ENCODE measurements at regions not wholly inside any gene's neighbourhood (a gene's known extent, or its start where the extent isn't known, plus 50 kb on each side); places are given as distances from the start of the nearest gene placed in this dataset.

GRCh38 chr5:143896966-143897365 lies 85.0 kb downstream of the HMHB1 start:
- DNase-seq (ENCODE audit: insufficient read length, low spot score): no peak
- no peak for FAIRE-seq
- TF ChIP-seq SPI1 (IDR thresholded peaks at IDR 0.05; ENCODE audit: low read depth, low read length) (no peak), POLR2A (IDR thresholded peaks at IDR 0.05; ENCODE audit: low read depth, low read length) (no peak), POU2F2 (IDR thresholded peaks at IDR 0.05; ENCODE audit: low read depth, low read length) (no peak), PAX5 (IDR thresholded peaks at IDR 0.05; ENCODE audit: insufficient read depth, low read length, severe bottlenecking) (no peak), POLR2AphosphoS5 (IDR thresholded peaks at IDR 0.05; ENCODE audit: low read depth, low read length) (no peak), TAF1 (IDR thresholded peaks at IDR 0.05; ENCODE audit: low read depth, low read length) (no peak)

- DNase-seq (ENCODE audit: insufficient read length, low spot score) (no peak), FAIRE-seq (no peak)
- TF ChIP-seq POLR2AphosphoS5 (IDR thresholded peaks at IDR 0.05; ENCODE audit: low read depth, low read length) (no peak), SPI1 (IDR thresholded peaks at IDR 0.05; ENCODE audit: low read depth, low read length) (no peak), POU2F2 (IDR thresholded peaks at IDR 0.05; ENCODE audit: low read depth, low read length) (no peak), POLR2A (IDR thresholded peaks at IDR 0.05; ENCODE audit: low read depth, low read length) (no peak), TAF1 (IDR thresholded peaks at IDR 0.05; ENCODE audit: low read depth, low read length) (no peak), PAX5 (IDR thresholded peaks at IDR 0.05; ENCODE audit: insufficient read depth, low read length, severe bottlenecking) (no peak)
These were observed 86.4 kb downstream of the HMHB1 start for GRCh38 chr5:143898381-143898780.

GRCh38 chr5:143898916-143899591 lies 87.1 kb downstream of the HMHB1 start:
- no peak for TF ChIP-seq PAX5 (IDR thresholded peaks at IDR 0.05; ENCODE audit: insufficient read depth, low read length, severe bottlenecking)
- TF ChIP-seq SPI1 (IDR thresholded peaks at IDR 0.05; ENCODE audit: low read depth, low read length): no peak
- TF ChIP-seq POLR2AphosphoS5 (IDR thresholded peaks at IDR 0.05; ENCODE audit: low read depth, low read length): no peak
- no peak for TF ChIP-seq TAF1 (IDR thresholded peaks at IDR 0.05; ENCODE audit: low read depth, low read length)
- no peak for TF ChIP-seq POU2F2 (IDR thresholded peaks at IDR 0.05; ENCODE audit: low read depth, low read length)
- no peak for TF ChIP-seq POLR2A (IDR thresholded peaks at IDR 0.05; ENCODE audit: low read depth, low read length)
- DNase-seq (ENCODE audit: insufficient read length, low spot score): no peak
- no peak for FAIRE-seq

GRCh38 chr5:143908959-143909358 lies 97.0 kb downstream of the HMHB1 start:
- TF ChIP-seq POLR2A (IDR thresholded peaks at IDR 0.05; ENCODE audit: low read depth, low read length): no peak
- no peak for TF ChIP-seq PAX5 (IDR thresholded peaks at IDR 0.05; ENCODE audit: insufficient read depth, low read length, severe bottlenecking)
- TF ChIP-seq POU2F2 (IDR thresholded peaks at IDR 0.05; ENCODE audit: low read depth, low read length): no peak
- TF ChIP-seq TAF1 (IDR thresholded peaks at IDR 0.05; ENCODE audit: low read depth, low read length): no peak
- no peak for TF ChIP-seq POLR2AphosphoS5 (IDR thresholded peaks at IDR 0.05; ENCODE audit: low read depth, low read length)
- no peak for TF ChIP-seq SPI1 (IDR thresholded peaks at IDR 0.05; ENCODE audit: low read depth, low read length)
- FAIRE-seq: no peak
- DNase-seq (ENCODE audit: insufficient read length, low spot score): no peak

GRCh38 chr5:143913008-143913752 lies 101.2 kb downstream of the HMHB1 start:
- no peak for FAIRE-seq
- DNase-seq (ENCODE audit: insufficient read length, low spot score): no peak

GRCh38 chr5:143914756-143915155 lies 102.8 kb downstream of the HMHB1 start:
- FAIRE-seq (no peak), DNase-seq (ENCODE audit: insufficient read length, low spot score) (no peak)
- TF ChIP-seq POU2F2 (IDR thresholded peaks at IDR 0.05; ENCODE audit: low read depth, low read length) (no peak), PAX5 (IDR thresholded peaks at IDR 0.05; ENCODE audit: insufficient read depth, low read length, severe bottlenecking) (no peak), POLR2A (IDR thresholded peaks at IDR 0.05; ENCODE audit: low read depth, low read length) (no peak), SPI1 (IDR thresholded peaks at IDR 0.05; ENCODE audit: low read depth, low read length) (no peak), POLR2AphosphoS5 (IDR thresholded peaks at IDR 0.05; ENCODE audit: low read depth, low read length) (no peak), TAF1 (IDR thresholded peaks at IDR 0.05; ENCODE audit: low read depth, low read length) (no peak)

More at GRCh38 chr5:143913008-143913752, 101.2 kb downstream of the HMHB1 start:
- TF ChIP-seq PAX5 (IDR thresholded peaks at IDR 0.05; ENCODE audit: insufficient read depth, low read length, severe bottlenecking) (no peak), TAF1 (IDR thresholded peaks at IDR 0.05; ENCODE audit: low read depth, low read length) (no peak), POLR2A (IDR thresholded peaks at IDR 0.05; ENCODE audit: low read depth, low read length) (no peak), SPI1 (IDR thresholded peaks at IDR 0.05; ENCODE audit: low read depth, low read length) (no peak), POU2F2 (IDR thresholded peaks at IDR 0.05; ENCODE audit: low read depth, low read length) (no peak), POLR2AphosphoS5 (IDR thresholded peaks at IDR 0.05; ENCODE audit: low read depth, low read length) (no peak)

- FAIRE-seq (no peak), DNase-seq (ENCODE audit: insufficient read length, low spot score) (no peak)
- no peak for TF ChIP-seq POU2F2 (IDR thresholded peaks at IDR 0.05; ENCODE audit: low read depth, low read length)
- no peak for TF ChIP-seq PAX5 (IDR thresholded peaks at IDR 0.05; ENCODE audit: insufficient read depth, low read length, severe bottlenecking)
- no peak for TF ChIP-seq POLR2A (IDR thresholded peaks at IDR 0.05; ENCODE audit: low read depth, low read length)
- TF ChIP-seq SPI1 (IDR thresholded peaks at IDR 0.05; ENCODE audit: low read depth, low read length): no peak
- no peak for TF ChIP-seq POLR2AphosphoS5 (IDR thresholded peaks at IDR 0.05; ENCODE audit: low read depth, low read length)
- no peak for TF ChIP-seq TAF1 (IDR thresholded peaks at IDR 0.05; ENCODE audit: low read depth, low read length)
These were observed 104.5 kb downstream of the HMHB1 start for GRCh38 chr5:143916451-143916850.

- no peak for DNase-seq (ENCODE audit: insufficient read length, low spot score)
- no peak for FAIRE-seq
- TF ChIP-seq TAF1 (IDR thresholded peaks at IDR 0.05; ENCODE audit: low read depth, low read length) (no peak), POU2F2 (IDR thresholded peaks at IDR 0.05; ENCODE audit: low read depth, low read length) (no peak), PAX5 (IDR thresholded peaks at IDR 0.05; ENCODE audit: insufficient read depth, low read length, severe bottlenecking) (no peak), POLR2AphosphoS5 (IDR thresholded peaks at IDR 0.05; ENCODE audit: low read depth, low read length) (no peak), SPI1 (IDR thresholded peaks at IDR 0.05; ENCODE audit: low read depth, low read length) (no peak), POLR2A (IDR thresholded peaks at IDR 0.05; ENCODE audit: low read depth, low read length) (no peak)
These were observed 107.0 kb downstream of the HMHB1 start for GRCh38 chr5:143918961-143919360.

GRCh38 chr5:143920772-143921171 lies 108.8 kb downstream of the HMHB1 start:
- no peak for TF ChIP-seq POLR2AphosphoS5 (IDR thresholded peaks at IDR 0.05; ENCODE audit: low read depth, low read length)
- no peak for TF ChIP-seq SPI1 (IDR thresholded peaks at IDR 0.05; ENCODE audit: low read depth, low read length)
- TF ChIP-seq PAX5 (IDR thresholded peaks at IDR 0.05; ENCODE audit: insufficient read depth, low read length, severe bottlenecking): no peak
- FAIRE-seq (no peak), DNase-seq (ENCODE audit: insufficient read length, low spot score) (no peak)

Measured in GM12891 (cell line).